ENCODE measurements at regions not wholly inside any gene's neighbourhood (a gene's known extent, or its start where the extent isn't known, plus 50 kb on each side); places are given as distances from the start of the nearest gene placed in this dataset.

GRCh38 chr20:7696311-7696710 lies 243.9 kb downstream of the HAO1 start:
- no peak for ATAC-seq
- H3K27ac ChIP-seq = no peak overlapping the region

GRCh38 chr20:7702141-7702540 lies 238.1 kb downstream of the HAO1 start:
- H3K27ac ChIP-seq = no peak overlapping the region
- intact Hi-C loops (cut with DNase I) = no loop called here
- H3K4me3 ChIP-seq = no peak overlapping the region
- ATAC-seq = no peak
- no peaks in the 10 kb centered on the region for H3K9me3 ChIP-seq
- no peak for DNase-seq
- TF ChIP-seq, protein P1, sequence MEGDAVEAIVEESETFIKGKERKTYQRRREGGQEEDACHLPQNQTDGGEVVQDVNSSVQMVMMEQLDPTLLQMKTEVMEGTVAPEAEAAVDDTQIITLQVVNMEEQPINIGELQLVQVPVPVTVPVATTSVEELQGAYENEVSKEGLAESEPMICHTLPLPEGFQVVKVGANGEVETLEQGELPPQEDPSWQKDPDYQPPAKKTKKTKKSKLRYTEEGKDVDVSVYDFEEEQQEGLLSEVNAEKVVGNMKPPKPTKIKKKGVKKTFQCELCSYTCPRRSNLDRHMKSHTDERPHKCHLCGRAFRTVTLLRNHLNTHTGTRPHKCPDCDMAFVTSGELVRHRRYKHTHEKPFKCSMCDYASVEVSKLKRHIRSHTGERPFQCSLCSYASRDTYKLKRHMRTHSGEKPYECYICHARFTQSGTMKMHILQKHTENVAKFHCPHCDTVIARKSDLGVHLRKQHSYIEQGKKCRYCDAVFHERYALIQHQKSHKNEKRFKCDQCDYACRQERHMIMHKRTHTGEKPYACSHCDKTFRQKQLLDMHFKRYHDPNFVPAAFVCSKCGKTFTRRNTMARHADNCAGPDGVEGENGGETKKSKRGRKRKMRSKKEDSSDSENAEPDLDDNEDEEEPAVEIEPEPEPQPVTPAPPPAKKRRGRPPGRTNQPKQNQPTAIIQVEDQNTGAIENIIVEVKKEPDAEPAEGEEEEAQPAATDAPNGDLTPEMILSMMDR (IDR thresholded peaks at IDR 0.05) = no peak
- H3K4me1 ChIP-seq = no peaks in the 10 kb centered on the region
- H3K27me3 ChIP-seq = no peaks in the 10 kb centered on the region
- no peaks in the 10 kb centered on the region for H3K36me3 ChIP-seq

More at GRCh38 chr20:7696311-7696710, 243.9 kb downstream of the HAO1 start:
- intact Hi-C loops (cut with DNase I) = no loop called here
- TF ChIP-seq, protein P1 (IDR thresholded peaks at IDR 0.05) = no peak
- Histone ChIP-seq H3K36me3 (no peaks in the 10 kb centered on the region), H3K4me3 (no peak overlapping the region), H3K9me3 (no peaks in the 10 kb centered on the region), H3K27me3 (no peaks in the 10 kb centered on the region), H3K4me1 (no peaks in the 10 kb centered on the region)
- no peak for DNase-seq

GRCh38 chr20:7703551-7703961 lies 236.7 kb downstream of the HAO1 start:
- ATAC-seq = no peak
- H3K27me3 ChIP-seq = no peaks in the 10 kb centered on the region
- H3K4me3 ChIP-seq = no peak overlapping the region

GRCh38 chr20:7703996-7704395 lies 236.3 kb downstream of the HAO1 start:
- no peak overlapping the region for H3K4me3 ChIP-seq
- intact Hi-C loops (cut with DNase I) = no loop called here
- no peak for ATAC-seq
- H3K36me3 ChIP-seq = no peaks in the 10 kb centered on the region
- DNase-seq = no peak
- no peak overlapping the region for H3K27ac ChIP-seq
- no peaks in the 10 kb centered on the region for H3K27me3 ChIP-seq
- no peaks in the 10 kb centered on the region for H3K9me3 ChIP-seq
- TF ChIP-seq, protein P1 (IDR thresholded peaks at IDR 0.05) = no peak
- no peaks in the 10 kb centered on the region for H3K4me1 ChIP-seq

More at GRCh38 chr20:7703551-7703961, 236.7 kb downstream of the HAO1 start:
- Histone ChIP-seq H3K27ac (no peak overlapping the region), H3K9me3 (no peaks in the 10 kb centered on the region), H3K36me3 (no peaks in the 10 kb centered on the region), H3K4me1 (no peaks in the 10 kb centered on the region)
- intact Hi-C loops (cut with DNase I) = no loop called here
- no peak for DNase-seq
- TF ChIP-seq, protein P1 (IDR thresholded peaks at IDR 0.05) = no peak

- H3K36me3 ChIP-seq = no peaks in the 10 kb centered on the region
- intact Hi-C loops (cut with DNase I) = no loop called here
- TF ChIP-seq, protein P1 (IDR thresholded peaks at IDR 0.05) = no peak
- ATAC-seq = no peak
- no peak overlapping the region for H3K4me3 ChIP-seq
- H3K4me1 ChIP-seq = no peaks in the 10 kb centered on the region
- no peak for DNase-seq
- no peaks in the 10 kb centered on the region for H3K27me3 ChIP-seq
- H3K27ac ChIP-seq = no peak overlapping the region
- H3K9me3 ChIP-seq = no peaks in the 10 kb centered on the region
These were observed 232.1 kb downstream of the HAO1 start for GRCh38 chr20:7708112-7708511.

GRCh38 chr20:7708782-7709181 lies 231.5 kb downstream of the HAO1 start:
- Histone ChIP-seq H3K27me3 (no peaks in the 10 kb centered on the region), H3K27ac (no peak overlapping the region), H3K9me3 (no peaks in the 10 kb centered on the region), H3K4me3 (no peak overlapping the region), H3K36me3 (no peaks in the 10 kb centered on the region), H3K4me1 (no peaks in the 10 kb centered on the region)
- ATAC-seq (no peak), DNase-seq (no peak)
- TF ChIP-seq, protein P1 (IDR thresholded peaks at IDR 0.05) = no peak
- intact Hi-C loops (cut with DNase I) = no loop called here

Data from upper lobe of right lung (tissue), 1 donor.